GM23338 (cell line): ENCODE measurements at regions not wholly inside any gene's neighbourhood (a gene's known extent, or its start where the extent isn't known, plus 50 kb on each side); places are given as distances from the start of the nearest gene placed in this dataset.
A peak's percentile ranks its signal among the peaks of the same experiment; 100 is the strongest.

Source experiments
- ATAC-seq: fragments of 200-7000 bp; cut with Tn5 transposase; 3 replicates; pipeline ENCODE4 v1.9.1; 2020
- DNase-seq: peaks from one replicate; pipeline ENCODE4 v3.0.0-alpha.2; 2015; ENCODE audit warnings: low spot score
- H2AFZ ChIP-seq: fragments of 200-600 bp; sonication (generic); 2 replicates; pipeline ENCODE4 v1.8.0; 2016; ENCODE audit warnings: antibody characterized with exemption, mild to moderate bottlenecking, moderate library complexity
- H3F3A ChIP-seq: fragments of 200-600 bp; sonication (generic); replicated peaks from 2 replicates; pipeline ENCODE4 v1.8.0; 2017; ENCODE audit warnings: antibody characterized with exemption, mixed run types, low read depth
- H3K27ac ChIP-seq: fragments of 200-600 bp; sonication (generic); 2 replicates; pipeline ENCODE4 v1.6.1; 2016; ENCODE audit warnings: low read depth
- H3K27me3 ChIP-seq: fragments of 200-600 bp; sonication (generic); 2 replicates; pipeline ENCODE4 v1.8.0; 2016; ENCODE audit warnings: mild to moderate bottlenecking, mixed run types, moderate library complexity; ENCODE audit not compliant: insufficient read depth
- H3K36me3 ChIP-seq: fragments of 200-600 bp; sonication (generic); 2 replicates; pipeline ENCODE4 v1.8.0; 2016; ENCODE audit warnings: mild to moderate bottlenecking; ENCODE audit not compliant: insufficient read depth
- H3K4me1 ChIP-seq: fragments of 200-600 bp; sonication (generic); 2 replicates; pipeline ENCODE4 v1.8.0; 2016; ENCODE audit warnings: mild to moderate bottlenecking, moderate library complexity; ENCODE audit not compliant: insufficient read depth
- H3K4me2 ChIP-seq: fragments of 200-600 bp; sonication (generic); 2 replicates; pipeline ENCODE4 v1.7.1; 2017; ENCODE audit warnings: mixed run types
- H3K4me3 ChIP-seq: fragments of 200-600 bp; sonication (generic); 2 replicates; pipeline ENCODE4 v1.6.1; 2016; ENCODE audit warnings: mixed run types
- H3K79me2 ChIP-seq: fragments of 200-600 bp; sonication (generic); replicated peaks from 2 replicates; pipeline ENCODE4 v1.8.0; 2017; ENCODE audit warnings: mild to moderate bottlenecking; ENCODE audit not compliant: insufficient read depth
- H3K9me2 ChIP-seq: fragments of 200-600 bp; sonication (generic); 2 replicates; pipeline ENCODE4 v1.8.0; 2017; ENCODE audit not compliant: insufficient read depth
- H4K20me1 ChIP-seq: fragments of 200-600 bp; sonication (generic); replicated peaks from 2 replicates; pipeline ENCODE4 v1.8.0; 2017; ENCODE audit warnings: mild to moderate bottlenecking; ENCODE audit not compliant: insufficient read depth
- H3K27ac Mint-ChIP-seq: 2 replicates; pipeline ENCODE4 v1.8.0; 2020; ENCODE audit warnings: inconsistent platforms, mild to moderate bottlenecking, moderate library complexity, mixed read lengths
- H3K27me3 Mint-ChIP-seq: 3 replicates; pipeline ENCODE4 v1.8.0; 2022; ENCODE audit warnings: low read depth, mild to moderate bottlenecking, moderate library complexity, mixed read lengths, inconsistent platforms; ENCODE audit not compliant: insufficient read depth, poor library complexity
- H3K36me3 Mint-ChIP-seq: 3 replicates; pipeline ENCODE4 v1.8.0; 2021; ENCODE audit warnings: low read depth, mild to moderate bottlenecking, inconsistent platforms, moderate library complexity, mixed read lengths
- H3K4me1 Mint-ChIP-seq: 3 replicates; pipeline ENCODE4 v1.8.0; 2020; ENCODE audit warnings: mild to moderate bottlenecking, inconsistent platforms, mixed read lengths
- H3K4me3 Mint-ChIP-seq: 3 replicates; pipeline ENCODE4 v1.8.0; 2021; ENCODE audit warnings: moderate library complexity, mild to moderate bottlenecking, inconsistent platforms, mixed read lengths
- H3K9me3 Mint-ChIP-seq: 3 replicates; pipeline ENCODE4 v1.8.0; 2020; ENCODE audit warnings: moderate library complexity, mild to moderate bottlenecking, inconsistent platforms, mixed read lengths
- CTCF ChIP-seq, 2 experiments: fragments of 200-600 bp in 1 of 2; sonication (generic) in 1 of 2; conservative IDR thresholded peaks; 2 replicates each; pipeline versions ENCODE4 v1.5.1 to v1.6.1; 2016 to 2017; ENCODE audit warnings: antibody characterized with exemption in 2 of 2, low read depth in 2 of 2, mild to moderate bottlenecking in 2 of 2, moderate library complexity in 1 of 2
- NANOG ChIP-seq: IDR thresholded peaks from 2 replicates; pipeline ENCODE4 v1.6.1; 2016; ENCODE audit warnings: antibody characterized with exemption, borderline replicate concordance
- REST ChIP-seq: IDR thresholded peaks from one replicate; pipeline ENCODE4 v1.6.1; 2018; ENCODE audit warnings: antibody characterized with exemption; ENCODE audit not compliant: unreplicated experiment
- ZNF114 ChIP-seq: fragments of 250-450 bp; sonication (Bioruptor Pico); IDR thresholded peaks from 2 replicates; pipeline ENCODE4 v1.5.0; 2020; ENCODE audit warnings: mild to moderate bottlenecking, moderate library complexity
- ZNF331 ChIP-seq: fragments of 250-450 bp; sonication (Bioruptor Pico); IDR thresholded peaks from 2 replicates; pipeline ENCODE4 v1.5.0; 2020; ENCODE audit warnings: low read depth, mild to moderate bottlenecking, moderate library complexity
- ZNF462 ChIP-seq: fragments of 250-450 bp; sonication (Bioruptor Pico); IDR thresholded peaks from 2 replicates; pipeline ENCODE4 v1.5.0; 2020; ENCODE audit warnings: mild to moderate bottlenecking, moderate library complexity

GRCh38 chr4:20078644-20079043, 173.1 kb upstream of the SLIT2 start:
- Histone ChIP-seq H3K4me1 (no peaks in the 10 kb centered on the region), H3K27ac (no peak overlapping the region), H3K36me3 (no peaks in the 10 kb centered on the region), H3F3A (no peaks in the 10 kb centered on the region), H3K4me3 (no peak overlapping the region), H3K27me3 (no peaks in the 10 kb centered on the region), H4K20me1 (no peaks in the 10 kb centered on the region), H2AFZ (peak overlapping the region; percentile 72; the same call in 1 of the 2 replicates), H3K9me2 (no peaks in the 10 kb centered on the region), H3K4me2 (no peak overlapping the region), H3K79me2 (no peaks in the 10 kb centered on the region)
- Mint-ChIP-seq H3K27me3 (peaks cover 3% of the 10 kb centered on the region), H3K9me3 (no peaks in the 10 kb centered on the region; the same call in 1 of the 3 replicates), H3K4me1 (no peaks in the 10 kb centered on the region; the same call in 2 of the 3 replicates), H3K36me3 (no peaks in the 10 kb centered on the region), H3K27ac (no peak overlapping the region), H3K4me3 (no peak overlapping the region)
- TF ChIP-seq NANOG (no peak), REST (no peak), ZNF114 (no peak), CTCF (conservative IDR thresholded peaks at IDR 0.05; ENCODE audit: low read depth in 2 of 2) (0 out of 4 replicates have a peak, but pooled peaks of 1 of the 2 experiments have one; percentile 8)
- peak; percentile 52 for ATAC-seq
- DNase-seq = peak; percentile 11

GRCh38 chr4:20075248-20075871, 176.3 kb upstream of the SLIT2 start:
- Histone ChIP-seq H3K4me1 (0 out of 2 replicates have a peak, but pooled peaks cover 6% of the 10 kb centered on the region), H3K9me2 (no peaks in the 10 kb centered on the region), H3K79me2 (no peaks in the 10 kb centered on the region), H2AFZ (no peak overlapping the region), H3K27me3 (no peaks in the 10 kb centered on the region), H3F3A (no peaks in the 10 kb centered on the region), H3K4me2 (no peak overlapping the region), H4K20me1 (no peaks in the 10 kb centered on the region), H3K4me3 (no peak overlapping the region), H3K36me3 (no peaks in the 10 kb centered on the region), H3K27ac (no peak overlapping the region)
- ATAC-seq (no peak), DNase-seq (no peak)
- no peaks in the 10 kb centered on the region for H3K36me3 Mint-ChIP-seq
- no peak for TF ChIP-seq ZNF331
- TF ChIP-seq ZNF462 (CRISPR knock-in tag) = no peak
- no peaks in the 10 kb centered on the region for H3K9me3 Mint-ChIP-seq
- H3K4me3 Mint-ChIP-seq = no peak overlapping the region
- no peak overlapping the region for H3K27ac Mint-ChIP-seq
- peaks cover 3% of the 10 kb centered on the region for H3K27me3 Mint-ChIP-seq
- H3K4me1 Mint-ChIP-seq = peaks cover 9% of the 10 kb centered on the region; the same call in 2 of the 3 replicates
